ENCODE measurements at regions not wholly inside any gene's neighbourhood (a gene's known extent, or its start where the extent isn't known, plus 50 kb on each side); places are given as distances from the start of the nearest gene placed in this dataset.

GRCh38 chr4:64846417-64846816, 437.2 kb upstream of the TECRL start:
- DNase-seq (ENCODE audit: low spot score): no peak
- H3K27me3 Mint-ChIP-seq (ENCODE audit: low read depth): no peaks in the 10 kb centered on the region
- no peak overlapping the region for H3K4me3 Mint-ChIP-seq
- H3K27ac Mint-ChIP-seq: no peak overlapping the region
- peaks cover 18% of the 10 kb centered on the region for H3K4me1 Mint-ChIP-seq
- H3K36me3 Mint-ChIP-seq: no peaks in the 10 kb centered on the region
- CTCF ChIA-PET: no interaction called here
- H3K9me3 Mint-ChIP-seq: 0 out of 2 replicates have a peak, but pooled peaks cover 3% of the 10 kb centered on the region
- POLR2A ChIA-PET: no interaction called here
- TF ChIP-seq ZBTB21 (CRISPR knock-in tag; IDR thresholded peaks at IDR 0.05; ENCODE audit: borderline replicate concordance) (no peak), SMAD3 (CRISPR knock-in tag; IDR thresholded peaks at IDR 0.05; ENCODE audit: borderline replicate concordance) (no peak), ZNF423 (CRISPR knock-in tag; IDR thresholded peaks at IDR 0.05) (no peak), ZNF512 (CRISPR knock-in tag; IDR thresholded peaks at IDR 0.05; ENCODE audit: borderline replicate concordance) (no peak), ATF3 (CRISPR knock-in tag; conservative IDR thresholded peaks at IDR 0.05) (no peak), ZNF263 (CRISPR knock-in tag; IDR thresholded peaks at IDR 0.05; ENCODE audit: low read depth) (no peak), GRHL2 (CRISPR knock-in tag; IDR thresholded peaks at IDR 0.05; ENCODE audit: insufficient replicate concordance, severe bottlenecking) (no peak), RELA (CRISPR knock-in tag; IDR thresholded peaks at IDR 0.05; ENCODE audit: borderline replicate concordance) (no peak), ZNF121 (CRISPR knock-in tag; IDR thresholded peaks at IDR 0.05) (no peak), ATF2 (CRISPR knock-in tag; IDR thresholded peaks at IDR 0.05; ENCODE audit: borderline replicate concordance, low read depth) (no peak), NR2C2 (CRISPR knock-in tag; IDR thresholded peaks at IDR 0.05) (no peak), NFYB (CRISPR knock-in tag; conservative IDR thresholded peaks at IDR 0.05; ENCODE audit: low read depth) (no peak), FOXK1 (CRISPR knock-in tag; IDR thresholded peaks at IDR 0.05) (no peak), GTF2I (CRISPR knock-in tag; conservative IDR thresholded peaks at IDR 0.05) (no peak), CREM (CRISPR knock-in tag; IDR thresholded peaks at IDR 0.05) (no peak)
- TF ChIP-seq, protein P1, sequence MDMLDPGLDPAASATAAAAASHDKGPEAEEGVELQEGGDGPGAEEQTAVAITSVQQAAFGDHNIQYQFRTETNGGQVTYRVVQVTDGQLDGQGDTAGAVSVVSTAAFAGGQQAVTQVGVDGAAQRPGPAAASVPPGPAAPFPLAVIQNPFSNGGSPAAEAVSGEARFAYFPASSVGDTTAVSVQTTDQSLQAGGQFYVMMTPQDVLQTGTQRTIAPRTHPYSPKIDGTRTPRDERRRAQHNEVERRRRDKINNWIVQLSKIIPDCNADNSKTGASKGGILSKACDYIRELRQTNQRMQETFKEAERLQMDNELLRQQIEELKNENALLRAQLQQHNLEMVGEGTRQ (CRISPR knock-in tag; IDR thresholded peaks at IDR 0.05): no peak
- TF ChIP-seq, protein P2, sequence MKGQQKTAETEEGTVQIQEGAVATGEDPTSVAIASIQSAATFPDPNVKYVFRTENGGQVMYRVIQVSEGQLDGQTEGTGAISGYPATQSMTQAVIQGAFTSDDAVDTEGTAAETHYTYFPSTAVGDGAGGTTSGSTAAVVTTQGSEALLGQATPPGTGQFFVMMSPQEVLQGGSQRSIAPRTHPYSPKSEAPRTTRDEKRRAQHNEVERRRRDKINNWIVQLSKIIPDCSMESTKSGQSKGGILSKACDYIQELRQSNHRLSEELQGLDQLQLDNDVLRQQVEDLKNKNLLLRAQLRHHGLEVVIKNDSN (CRISPR knock-in tag; IDR thresholded peaks at IDR 0.05): no peak
- TF ChIP-seq, protein P3, sequence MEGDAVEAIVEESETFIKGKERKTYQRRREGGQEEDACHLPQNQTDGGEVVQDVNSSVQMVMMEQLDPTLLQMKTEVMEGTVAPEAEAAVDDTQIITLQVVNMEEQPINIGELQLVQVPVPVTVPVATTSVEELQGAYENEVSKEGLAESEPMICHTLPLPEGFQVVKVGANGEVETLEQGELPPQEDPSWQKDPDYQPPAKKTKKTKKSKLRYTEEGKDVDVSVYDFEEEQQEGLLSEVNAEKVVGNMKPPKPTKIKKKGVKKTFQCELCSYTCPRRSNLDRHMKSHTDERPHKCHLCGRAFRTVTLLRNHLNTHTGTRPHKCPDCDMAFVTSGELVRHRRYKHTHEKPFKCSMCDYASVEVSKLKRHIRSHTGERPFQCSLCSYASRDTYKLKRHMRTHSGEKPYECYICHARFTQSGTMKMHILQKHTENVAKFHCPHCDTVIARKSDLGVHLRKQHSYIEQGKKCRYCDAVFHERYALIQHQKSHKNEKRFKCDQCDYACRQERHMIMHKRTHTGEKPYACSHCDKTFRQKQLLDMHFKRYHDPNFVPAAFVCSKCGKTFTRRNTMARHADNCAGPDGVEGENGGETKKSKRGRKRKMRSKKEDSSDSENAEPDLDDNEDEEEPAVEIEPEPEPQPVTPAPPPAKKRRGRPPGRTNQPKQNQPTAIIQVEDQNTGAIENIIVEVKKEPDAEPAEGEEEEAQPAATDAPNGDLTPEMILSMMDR (IDR thresholded peaks at IDR 0.05): no peak
- TF ChIP-seq, protein P4, sequence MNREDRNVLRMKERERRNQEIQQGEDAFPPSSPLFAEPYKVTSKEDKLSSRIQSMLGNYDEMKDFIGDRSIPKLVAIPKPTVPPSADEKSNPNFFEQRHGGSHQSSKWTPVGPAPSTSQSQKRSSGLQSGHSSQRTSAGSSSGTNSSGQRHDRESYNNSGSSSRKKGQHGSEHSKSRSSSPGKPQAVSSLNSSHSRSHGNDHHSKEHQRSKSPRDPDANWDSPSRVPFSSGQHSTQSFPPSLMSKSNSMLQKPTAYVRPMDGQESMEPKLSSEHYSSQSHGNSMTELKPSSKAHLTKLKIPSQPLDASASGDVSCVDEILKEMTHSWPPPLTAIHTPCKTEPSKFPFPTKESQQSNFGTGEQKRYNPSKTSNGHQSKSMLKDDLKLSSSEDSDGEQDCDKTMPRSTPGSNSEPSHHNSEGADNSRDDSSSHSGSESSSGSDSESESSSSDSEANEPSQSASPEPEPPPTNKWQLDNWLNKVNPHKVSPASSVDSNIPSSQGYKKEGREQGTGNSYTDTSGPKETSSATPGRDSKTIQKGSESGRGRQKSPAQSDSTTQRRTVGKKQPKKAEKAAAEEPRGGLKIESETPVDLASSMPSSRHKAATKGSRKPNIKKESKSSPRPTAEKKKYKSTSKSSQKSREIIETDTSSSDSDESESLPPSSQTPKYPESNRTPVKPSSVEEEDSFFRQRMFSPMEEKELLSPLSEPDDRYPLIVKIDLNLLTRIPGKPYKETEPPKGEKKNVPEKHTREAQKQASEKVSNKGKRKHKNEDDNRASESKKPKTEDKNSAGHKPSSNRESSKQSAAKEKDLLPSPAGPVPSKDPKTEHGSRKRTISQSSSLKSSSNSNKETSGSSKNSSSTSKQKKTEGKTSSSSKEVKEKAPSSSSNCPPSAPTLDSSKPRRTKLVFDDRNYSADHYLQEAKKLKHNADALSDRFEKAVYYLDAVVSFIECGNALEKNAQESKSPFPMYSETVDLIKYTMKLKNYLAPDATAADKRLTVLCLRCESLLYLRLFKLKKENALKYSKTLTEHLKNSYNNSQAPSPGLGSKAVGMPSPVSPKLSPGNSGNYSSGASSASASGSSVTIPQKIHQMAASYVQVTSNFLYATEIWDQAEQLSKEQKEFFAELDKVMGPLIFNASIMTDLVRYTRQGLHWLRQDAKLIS (CRISPR knock-in tag; IDR thresholded peaks at IDR 0.05; ENCODE audit: borderline replicate concordance): no peak
- TF ChIP-seq, protein P5, sequence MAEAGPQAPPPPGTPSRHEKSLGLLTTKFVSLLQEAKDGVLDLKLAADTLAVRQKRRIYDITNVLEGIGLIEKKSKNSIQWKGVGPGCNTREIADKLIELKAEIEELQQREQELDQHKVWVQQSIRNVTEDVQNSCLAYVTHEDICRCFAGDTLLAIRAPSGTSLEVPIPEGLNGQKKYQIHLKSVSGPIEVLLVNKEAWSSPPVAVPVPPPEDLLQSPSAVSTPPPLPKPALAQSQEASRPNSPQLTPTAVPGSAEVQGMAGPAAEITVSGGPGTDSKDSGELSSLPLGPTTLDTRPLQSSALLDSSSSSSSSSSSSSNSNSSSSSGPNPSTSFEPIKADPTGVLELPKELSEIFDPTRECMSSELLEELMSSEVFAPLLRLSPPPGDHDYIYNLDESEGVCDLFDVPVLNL (CRISPR knock-in tag; IDR thresholded peaks at IDR 0.05; ENCODE audit: borderline replicate concordance, low read depth): no peak
- ATAC-seq: no peak
